GM12873 (cell line): ENCODE measurements at regions not wholly inside any gene's neighbourhood (a gene's known extent, or its start where the extent isn't known, plus 50 kb on each side); places are given as distances from the start of the nearest gene placed in this dataset.

Experiments used
- TF ChIP-seq, protein P1 (sequence below): IDR thresholded peaks from 2 replicates; pipeline ENCODE4 v1.5.1; 2012; ENCODE audit warnings: low read depth, mild to moderate bottlenecking, moderate library complexity, low read length, control low read depth; ENCODE audit not compliant: insufficient read depth; ENCODE audit errors: missing control alignments

DNA sequence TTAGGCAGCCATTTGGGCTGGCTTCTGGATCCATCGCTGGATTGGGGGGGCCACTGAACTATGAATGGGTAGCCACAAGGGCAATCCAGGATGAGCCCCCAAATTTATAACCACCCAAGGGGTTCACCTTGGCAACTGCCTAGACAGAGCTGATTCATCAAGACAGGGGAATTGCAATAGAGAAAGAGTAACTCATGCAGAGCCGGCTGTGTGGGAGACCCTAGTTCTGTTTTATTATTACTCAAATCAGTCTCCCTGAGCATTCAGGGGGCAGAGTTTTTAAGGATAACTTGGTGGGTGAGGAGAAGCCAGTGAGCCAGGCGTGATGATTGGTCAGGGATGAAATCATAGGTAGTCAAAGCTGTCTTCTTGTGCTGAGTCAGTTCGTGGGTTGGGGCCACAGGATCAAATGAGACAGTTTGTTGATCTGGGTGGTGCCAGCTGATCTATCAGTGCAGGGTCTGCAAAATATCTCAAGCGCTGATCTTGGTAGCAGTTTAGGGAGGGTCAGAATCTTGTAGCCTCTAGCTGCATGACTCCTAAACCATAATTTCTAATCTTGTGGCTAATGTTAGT, 57.9 kb downstream of the DNAJB9 start:
- TF ChIP-seq, protein P1, sequence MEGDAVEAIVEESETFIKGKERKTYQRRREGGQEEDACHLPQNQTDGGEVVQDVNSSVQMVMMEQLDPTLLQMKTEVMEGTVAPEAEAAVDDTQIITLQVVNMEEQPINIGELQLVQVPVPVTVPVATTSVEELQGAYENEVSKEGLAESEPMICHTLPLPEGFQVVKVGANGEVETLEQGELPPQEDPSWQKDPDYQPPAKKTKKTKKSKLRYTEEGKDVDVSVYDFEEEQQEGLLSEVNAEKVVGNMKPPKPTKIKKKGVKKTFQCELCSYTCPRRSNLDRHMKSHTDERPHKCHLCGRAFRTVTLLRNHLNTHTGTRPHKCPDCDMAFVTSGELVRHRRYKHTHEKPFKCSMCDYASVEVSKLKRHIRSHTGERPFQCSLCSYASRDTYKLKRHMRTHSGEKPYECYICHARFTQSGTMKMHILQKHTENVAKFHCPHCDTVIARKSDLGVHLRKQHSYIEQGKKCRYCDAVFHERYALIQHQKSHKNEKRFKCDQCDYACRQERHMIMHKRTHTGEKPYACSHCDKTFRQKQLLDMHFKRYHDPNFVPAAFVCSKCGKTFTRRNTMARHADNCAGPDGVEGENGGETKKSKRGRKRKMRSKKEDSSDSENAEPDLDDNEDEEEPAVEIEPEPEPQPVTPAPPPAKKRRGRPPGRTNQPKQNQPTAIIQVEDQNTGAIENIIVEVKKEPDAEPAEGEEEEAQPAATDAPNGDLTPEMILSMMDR, result no peak

DNA sequence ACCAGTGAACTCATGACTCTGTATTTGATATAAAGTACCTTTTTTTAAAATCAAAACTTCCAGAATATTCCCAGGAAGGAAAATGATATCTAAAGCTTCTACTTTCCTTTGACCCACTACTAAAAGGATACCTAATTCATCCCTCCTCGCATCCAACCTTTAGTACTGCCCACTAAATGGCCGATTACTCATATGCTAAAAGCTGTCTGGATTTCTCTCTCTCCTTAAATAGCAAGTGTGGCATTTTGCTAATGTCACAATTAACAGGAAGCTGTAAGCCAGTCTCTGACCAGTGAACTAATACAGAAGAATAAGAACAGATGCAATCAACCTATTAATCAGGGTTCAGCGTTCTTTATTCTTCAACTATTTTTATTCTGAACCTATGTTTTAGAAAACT, 59.0 kb downstream of the DNAJB9 start:
- TF ChIP-seq, protein P1, result no peak

DNA sequence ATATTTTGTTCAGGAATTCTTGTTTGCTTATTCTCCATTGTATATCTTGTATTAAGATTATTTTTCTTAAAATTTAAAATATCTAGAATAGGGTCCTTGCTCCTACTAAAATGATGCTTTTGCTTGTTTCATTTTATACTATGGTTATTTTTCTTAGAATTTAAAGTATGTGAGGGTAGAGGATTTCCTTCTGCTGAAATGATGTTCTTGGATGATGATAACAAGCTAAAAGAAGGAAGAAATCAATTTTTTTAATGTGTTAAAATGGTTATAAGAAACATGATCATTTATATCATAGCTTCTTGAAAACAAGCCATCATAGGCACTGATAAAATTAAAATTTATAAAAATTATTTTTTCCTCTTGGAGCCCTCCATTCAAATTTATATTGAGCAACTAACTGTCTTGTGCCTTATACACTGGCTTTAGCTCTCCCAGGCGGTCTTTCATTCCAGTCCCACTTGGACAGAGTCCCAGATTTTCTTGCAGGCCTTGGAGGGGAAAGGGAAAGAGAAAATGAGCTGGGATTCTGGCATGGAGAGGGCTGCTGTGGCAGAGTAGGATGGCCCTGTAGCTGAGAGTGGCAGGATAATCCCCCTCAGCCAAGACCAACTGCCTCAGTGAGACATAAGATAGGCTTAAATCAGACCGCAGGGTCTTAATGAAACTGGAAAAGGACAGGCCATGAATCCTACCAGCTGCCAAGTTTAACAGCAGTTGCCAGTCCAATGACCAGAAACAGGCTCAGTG, 60.2 kb downstream of the DNAJB9 start:
- TF ChIP-seq, protein P1, result no peak

DNA sequence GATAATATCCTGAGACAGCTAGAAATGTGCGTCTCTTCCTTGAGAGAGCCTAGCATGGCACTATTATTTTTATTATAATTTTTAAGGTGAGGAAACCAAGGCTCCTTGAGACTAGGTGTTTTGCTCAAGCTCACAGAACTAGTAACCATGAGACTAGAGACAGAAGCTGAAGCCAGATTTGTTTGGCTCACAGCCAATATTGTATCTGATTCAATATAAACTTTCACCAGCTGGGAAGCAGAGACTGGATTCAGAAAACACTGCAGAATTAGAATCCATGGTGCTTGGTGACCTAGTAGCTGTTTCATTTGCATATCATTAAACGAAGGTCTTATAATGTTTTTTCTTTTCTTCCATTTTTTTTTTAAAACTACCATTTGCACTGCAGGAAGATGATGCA, 64.4 kb downstream of the DNAJB9 start:
- TF ChIP-seq, protein P1, result no peak

DNA sequence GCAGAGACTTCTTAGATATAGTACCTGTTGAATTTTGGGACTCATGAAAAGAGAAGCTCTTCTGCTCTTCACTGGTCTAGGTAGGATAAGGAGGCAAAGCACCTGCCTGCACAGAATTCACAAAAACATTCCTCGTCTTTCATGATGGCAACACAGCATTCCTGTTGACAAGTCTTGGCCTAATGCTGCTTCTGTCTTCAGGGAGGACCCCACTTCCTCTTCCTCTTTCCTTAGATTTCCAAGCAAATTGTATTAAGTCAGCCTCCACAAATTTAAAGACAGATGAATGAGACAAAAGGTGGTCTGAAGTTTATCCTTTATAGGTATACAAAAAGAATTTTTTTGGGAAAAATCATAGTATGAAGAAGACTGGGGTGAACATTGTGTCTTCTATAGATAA, 64.9 kb downstream of the DNAJB9 start:
- TF ChIP-seq, protein P1, result no peak

DNA sequence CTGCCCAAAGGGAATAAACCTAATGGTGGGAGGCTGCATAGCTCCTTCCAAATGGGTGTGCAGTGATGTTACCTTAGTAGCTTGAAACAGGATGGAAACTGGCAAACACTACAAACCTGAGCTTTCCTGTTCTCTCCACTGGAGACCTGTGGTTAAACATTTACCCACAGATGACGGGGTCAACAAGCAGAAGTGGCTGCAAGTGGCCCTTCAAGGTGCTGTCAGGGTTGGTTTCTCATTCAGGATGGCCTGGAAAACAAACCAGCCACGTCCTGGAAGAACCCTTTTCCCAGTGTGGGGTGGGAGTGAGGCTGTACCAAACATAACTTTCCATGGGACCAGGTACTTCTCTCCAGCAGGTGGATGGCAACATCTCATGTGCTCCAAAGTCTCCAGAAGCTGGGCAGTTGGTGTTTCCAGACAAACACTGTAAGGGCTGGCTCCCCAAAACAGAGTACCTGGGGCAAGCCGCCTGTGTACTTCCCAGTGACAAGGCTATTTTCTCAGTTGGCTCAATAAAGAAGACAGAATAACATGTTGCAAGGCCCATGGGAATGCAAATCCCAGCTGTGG, 67.5 kb downstream of the DNAJB9 start:
- TF ChIP-seq, protein P1, result no peak

DNA sequence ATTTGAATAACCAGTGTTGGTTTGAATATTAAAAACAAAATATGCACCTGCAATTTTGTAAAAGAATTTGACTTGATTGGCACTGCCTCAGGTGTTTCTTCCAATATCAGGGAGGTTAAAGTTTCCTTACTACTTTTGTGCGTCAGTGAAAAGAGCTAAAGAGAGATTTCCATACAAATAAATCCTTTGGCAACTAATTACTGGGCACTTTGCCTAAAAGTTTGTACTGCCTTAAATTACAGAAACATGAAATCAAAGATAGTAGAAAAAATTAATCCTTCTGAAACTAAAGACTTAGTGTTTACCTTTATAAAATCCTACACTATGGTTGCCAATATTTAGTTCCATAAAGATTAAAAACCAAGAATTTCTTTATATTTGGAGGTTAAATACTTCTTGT, 72.5 kb downstream of the DNAJB9 start:
- TF ChIP-seq, protein P1, result no peak
